ENCODE measurements at regions not wholly inside any gene's neighbourhood (a gene's known extent, or its start where the extent isn't known, plus 50 kb on each side); places are given as distances from the start of the nearest gene placed in this dataset.

GRCh38 chr9:7935681-7936080 is 136.1 kb upstream of the DMAC1 start:
- H3K27me3 Mint-ChIP-seq (ENCODE audit: insufficient read depth, unreplicated experiment) = no peaks in the 10 kb centered on the region
- no peak overlapping the region for H3K4me3 Mint-ChIP-seq (ENCODE audit: unreplicated experiment)
- no TSS peak for BruUV-seq (replicated peaks)
- Histone ChIP-seq H3K9me3 (no peaks in the 10 kb centered on the region), H3K27me3 (replicated peaks; ENCODE audit: control insufficient read depth, insufficient read depth, low read length) (no peaks in the 10 kb centered on the region), H3K4me3 (ENCODE audit: low read depth, low read length) (no peak overlapping the region), H3K4me1 (no peaks in the 10 kb centered on the region), H3K36me3 (ENCODE audit: control insufficient read depth, insufficient read depth, low read length) (no peaks in the 10 kb centered on the region)
- H3K4me1 Mint-ChIP-seq (ENCODE audit: low read depth, unreplicated experiment) = no peaks in the 10 kb centered on the region
- no peak for TF ChIP-seq CTCF (IDR thresholded peaks at IDR 0.05; ENCODE audit: insufficient read depth in 1 of 2, low read depth in 1 of 2, low read length in 1 of 2, severe bottlenecking in 1 of 2, unreplicated experiment in 1 of 2)
- H3K9me3 Mint-ChIP-seq (ENCODE audit: unreplicated experiment) = peaks cover 10% of the 10 kb centered on the region
- no peaks in the 10 kb centered on the region for H3K36me3 Mint-ChIP-seq (ENCODE audit: insufficient read depth, unreplicated experiment)
- CTCF ChIA-PET = no interaction called here
- POLR2A ChIA-PET = no interaction called here
- intact Hi-C loops (cut with micrococcal nuclease; ENCODE audit: unreplicated experiment) = no loop called here
- no peak for DNase-seq
- no peak overlapping the region for H3K27ac Mint-ChIP-seq (ENCODE audit: unreplicated experiment)

- no peak for DNase-seq
- ChIA-PET POLR2A (no interaction called here), CTCF (no interaction called here)
- Histone ChIP-seq H3K27me3 (replicated peaks; ENCODE audit: control insufficient read depth, insufficient read depth, low read length) (no peaks in the 10 kb centered on the region), H3K9me3 (no peaks in the 10 kb centered on the region), H3K4me1 (no peaks in the 10 kb centered on the region), H3K4me3 (ENCODE audit: low read depth, low read length) (no peak overlapping the region), H3K36me3 (ENCODE audit: control insufficient read depth, insufficient read depth, low read length) (no peaks in the 10 kb centered on the region)
- BruUV-seq (replicated peaks) = no TSS peak
- Mint-ChIP-seq H3K27me3 (ENCODE audit: insufficient read depth, unreplicated experiment) (no peaks in the 10 kb centered on the region), H3K36me3 (ENCODE audit: insufficient read depth, unreplicated experiment) (no peaks in the 10 kb centered on the region), H3K4me3 (ENCODE audit: unreplicated experiment) (no peak overlapping the region), H3K9me3 (ENCODE audit: unreplicated experiment) (no peaks in the 10 kb centered on the region), H3K27ac (ENCODE audit: unreplicated experiment) (no peak overlapping the region), H3K4me1 (ENCODE audit: low read depth, unreplicated experiment) (no peaks in the 10 kb centered on the region)
- no peak for TF ChIP-seq CTCF (IDR thresholded peaks at IDR 0.05; ENCODE audit: insufficient read depth in 1 of 2, low read depth in 1 of 2, low read length in 1 of 2, severe bottlenecking in 1 of 2, unreplicated experiment in 1 of 2)
- intact Hi-C loops (cut with micrococcal nuclease; ENCODE audit: unreplicated experiment) = no loop called here
These were observed 133.2 kb upstream of the DMAC1 start for GRCh38 chr9:7932767-7933166.

GRCh38 chr9:7930613-7931012 is 131.0 kb upstream of the DMAC1 start:
- Mint-ChIP-seq H3K36me3 (ENCODE audit: insufficient read depth, unreplicated experiment) (no peaks in the 10 kb centered on the region), H3K9me3 (ENCODE audit: unreplicated experiment) (no peaks in the 10 kb centered on the region), H3K27me3 (ENCODE audit: insufficient read depth, unreplicated experiment) (no peaks in the 10 kb centered on the region), H3K4me3 (ENCODE audit: unreplicated experiment) (no peak overlapping the region), H3K4me1 (ENCODE audit: low read depth, unreplicated experiment) (no peaks in the 10 kb centered on the region), H3K27ac (ENCODE audit: unreplicated experiment) (no peak overlapping the region)
- no peak for TF ChIP-seq CTCF (IDR thresholded peaks at IDR 0.05; ENCODE audit: insufficient read depth in 1 of 2, low read depth in 1 of 2, low read length in 1 of 2, severe bottlenecking in 1 of 2, unreplicated experiment in 1 of 2)
- POLR2A ChIA-PET = interaction anchor here (0.6 kb wide), 1 partner anchor 10 kb away, joined by 3 read pairs; no protein-coding TSS in a partner anchor
- no peaks in the 10 kb centered on the region for H3K27me3 ChIP-seq (replicated peaks; ENCODE audit: control insufficient read depth, insufficient read depth, low read length)
- H3K4me1 ChIP-seq = no peaks in the 10 kb centered on the region
- CTCF ChIA-PET = no interaction called here
- no peaks in the 10 kb centered on the region for H3K36me3 ChIP-seq (ENCODE audit: control insufficient read depth, insufficient read depth, low read length)
- no peak for DNase-seq
- BruUV-seq (replicated peaks) = no TSS peak
- intact Hi-C loops (cut with micrococcal nuclease; ENCODE audit: unreplicated experiment) = no loop called here
- H3K4me3 ChIP-seq (ENCODE audit: low read depth, low read length) = no peak overlapping the region
- no peaks in the 10 kb centered on the region for H3K9me3 ChIP-seq
